Choroid plexus epithelial cell (primary cell): ENCODE measurements at regions not wholly inside any gene's neighbourhood (a gene's known extent, or its start where the extent isn't known, plus 50 kb on each side); places are given as distances from the start of the nearest gene placed in this dataset.
A peak's percentile ranks its signal among the peaks of the same experiment; 100 is the strongest.

ENCODE experiments used
- DNase-seq: peaks from one replicate; pipeline ENCODE4 v3.0.0-alpha.2; 2010; ENCODE audit warnings: low read depth
- H3K4me3 ChIP-seq: 2 replicates; pipeline ENCODE4 v1.5.1; 2011; ENCODE audit warnings: low read depth, mild to moderate bottlenecking, control low read depth, low read length, moderate library complexity
- TF ChIP-seq, protein P1 (sequence below): conservative IDR thresholded peaks from 2 replicates; pipeline ENCODE4 v1.5.1; 2011; ENCODE audit warnings: low read depth, mild to moderate bottlenecking, control low read depth, inconsistent platforms, low read length, moderate library complexity

DNA sequence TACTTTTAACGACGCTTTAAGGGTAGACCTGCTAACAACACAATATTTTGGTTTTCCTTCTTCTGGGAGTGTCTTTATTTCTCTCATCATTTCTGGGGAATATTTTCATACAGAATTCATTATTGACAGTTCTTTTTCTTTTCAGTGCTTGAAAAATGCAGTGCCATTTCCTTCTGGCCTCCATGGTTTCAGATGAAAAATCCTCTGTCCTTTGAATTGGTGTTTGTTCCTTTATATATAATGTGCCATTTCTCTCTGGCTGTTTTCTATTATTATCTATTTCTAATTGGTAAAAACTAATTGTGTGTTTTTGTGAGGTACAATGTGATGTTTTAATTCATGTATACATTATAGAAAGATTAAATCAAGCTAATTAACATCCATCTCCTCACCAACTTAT is 194.3 kb upstream of the S1PR3 start:
- TF ChIP-seq, protein P1, sequence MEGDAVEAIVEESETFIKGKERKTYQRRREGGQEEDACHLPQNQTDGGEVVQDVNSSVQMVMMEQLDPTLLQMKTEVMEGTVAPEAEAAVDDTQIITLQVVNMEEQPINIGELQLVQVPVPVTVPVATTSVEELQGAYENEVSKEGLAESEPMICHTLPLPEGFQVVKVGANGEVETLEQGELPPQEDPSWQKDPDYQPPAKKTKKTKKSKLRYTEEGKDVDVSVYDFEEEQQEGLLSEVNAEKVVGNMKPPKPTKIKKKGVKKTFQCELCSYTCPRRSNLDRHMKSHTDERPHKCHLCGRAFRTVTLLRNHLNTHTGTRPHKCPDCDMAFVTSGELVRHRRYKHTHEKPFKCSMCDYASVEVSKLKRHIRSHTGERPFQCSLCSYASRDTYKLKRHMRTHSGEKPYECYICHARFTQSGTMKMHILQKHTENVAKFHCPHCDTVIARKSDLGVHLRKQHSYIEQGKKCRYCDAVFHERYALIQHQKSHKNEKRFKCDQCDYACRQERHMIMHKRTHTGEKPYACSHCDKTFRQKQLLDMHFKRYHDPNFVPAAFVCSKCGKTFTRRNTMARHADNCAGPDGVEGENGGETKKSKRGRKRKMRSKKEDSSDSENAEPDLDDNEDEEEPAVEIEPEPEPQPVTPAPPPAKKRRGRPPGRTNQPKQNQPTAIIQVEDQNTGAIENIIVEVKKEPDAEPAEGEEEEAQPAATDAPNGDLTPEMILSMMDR: no peak
- DNase-seq: no peak
- H3K4me3 ChIP-seq: no peak overlapping the region

- TF ChIP-seq, protein P1: no peak
- no peak overlapping the region for H3K4me3 ChIP-seq
- DNase-seq: no peak
Measured at GRCh38 chr9:88798476-88798875, 192.8 kb upstream of the S1PR3 start.

DNA sequence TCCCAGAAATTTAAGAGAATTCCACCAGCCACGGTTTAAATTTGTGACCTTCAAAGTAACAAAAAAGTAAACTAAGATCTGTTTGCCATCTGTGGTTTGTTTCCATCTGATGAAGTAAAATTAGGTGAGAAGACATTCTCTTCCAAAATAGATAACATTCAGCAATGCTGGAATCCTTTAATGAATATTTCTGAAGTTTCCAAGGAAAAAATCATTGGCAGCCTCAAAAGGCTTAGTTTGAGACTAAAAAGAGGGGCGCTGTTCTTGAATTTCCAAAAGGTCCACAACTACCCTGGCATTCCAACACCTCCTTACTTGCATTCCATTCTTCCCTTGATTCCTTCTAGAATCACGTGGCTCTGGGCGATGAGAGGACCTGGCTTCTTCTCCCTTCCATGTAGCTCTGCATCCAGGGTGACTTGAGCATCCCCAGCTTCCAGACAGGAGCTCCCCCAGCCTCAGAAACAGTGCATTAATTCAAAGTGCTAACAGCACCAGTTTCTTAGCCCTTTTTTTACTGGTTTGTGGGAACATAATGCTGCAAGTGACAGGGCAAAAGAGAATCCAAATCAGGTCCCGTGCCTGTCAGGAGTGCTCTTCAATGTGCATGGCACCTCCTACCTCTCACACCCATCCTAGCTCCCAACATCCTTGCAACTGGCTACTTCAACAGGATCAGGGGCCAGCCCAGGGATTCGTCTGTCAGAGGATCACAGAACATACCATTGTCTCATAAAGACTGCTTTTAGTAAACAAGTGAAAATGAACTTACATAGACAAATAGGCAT is 191.5 kb upstream of the S1PR3 start:
- TF ChIP-seq, protein P1: no peak
- no peak overlapping the region for H3K4me3 ChIP-seq
- no peak for DNase-seq

GRCh38 chr9:88800329-88800682 is 191.0 kb upstream of the S1PR3 start:
- H3K4me3 ChIP-seq: no peak overlapping the region
- no peak for DNase-seq
- TF ChIP-seq, protein P1: no peak

DNA sequence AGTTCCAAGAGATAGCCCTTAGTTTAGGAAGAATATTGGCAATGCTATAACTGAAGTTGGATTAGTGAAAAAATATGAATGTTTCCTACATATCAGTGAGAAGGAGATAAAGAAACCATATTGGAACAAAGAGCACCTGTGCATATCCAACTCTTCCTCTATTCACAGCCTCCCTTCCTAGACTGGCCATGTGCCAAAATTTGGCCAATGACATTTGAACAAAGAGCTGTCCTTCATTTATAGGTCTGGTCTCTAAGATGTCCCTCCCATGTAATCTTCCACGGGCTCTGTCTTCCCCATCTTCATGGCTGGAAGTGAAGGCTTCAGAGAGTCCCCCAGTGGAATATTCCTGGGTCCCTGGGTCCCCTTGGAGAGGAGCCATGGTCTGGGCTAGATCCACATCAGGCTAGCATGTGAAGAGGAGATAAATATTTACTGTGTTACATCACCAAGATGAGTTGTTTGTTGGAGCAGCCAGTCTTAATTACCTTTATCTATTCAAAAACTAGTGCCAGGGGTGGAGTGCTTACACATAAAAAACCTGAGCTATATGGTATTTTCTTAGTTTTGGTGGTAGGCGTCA is 190.0 kb upstream of the S1PR3 start:
- no peak for DNase-seq
- H3K4me3 ChIP-seq: no peak overlapping the region
- TF ChIP-seq, protein P1: no peak

DNA sequence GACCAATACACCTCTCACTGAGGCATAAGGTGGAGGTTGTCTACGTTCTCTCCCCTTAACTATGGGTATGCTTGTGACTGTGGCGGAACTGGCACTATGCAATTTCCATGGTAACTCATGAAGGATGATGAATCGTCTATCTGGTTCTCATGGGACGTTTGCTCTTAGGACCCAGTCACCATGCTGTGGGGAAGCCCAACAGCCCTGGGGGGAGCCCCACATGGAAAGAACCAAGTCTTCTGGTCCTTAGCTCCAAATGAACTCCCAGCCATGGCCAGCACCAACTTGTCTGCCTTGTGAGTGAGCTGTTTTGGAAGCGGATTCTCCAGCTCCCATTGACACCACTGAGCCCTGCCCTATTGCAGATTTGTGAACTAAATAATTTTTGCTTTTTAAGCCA is 188.7 kb upstream of the S1PR3 start:
- no peak for DNase-seq
- TF ChIP-seq, protein P1: no peak
- H3K4me3 ChIP-seq: no peak overlapping the region

DNA sequence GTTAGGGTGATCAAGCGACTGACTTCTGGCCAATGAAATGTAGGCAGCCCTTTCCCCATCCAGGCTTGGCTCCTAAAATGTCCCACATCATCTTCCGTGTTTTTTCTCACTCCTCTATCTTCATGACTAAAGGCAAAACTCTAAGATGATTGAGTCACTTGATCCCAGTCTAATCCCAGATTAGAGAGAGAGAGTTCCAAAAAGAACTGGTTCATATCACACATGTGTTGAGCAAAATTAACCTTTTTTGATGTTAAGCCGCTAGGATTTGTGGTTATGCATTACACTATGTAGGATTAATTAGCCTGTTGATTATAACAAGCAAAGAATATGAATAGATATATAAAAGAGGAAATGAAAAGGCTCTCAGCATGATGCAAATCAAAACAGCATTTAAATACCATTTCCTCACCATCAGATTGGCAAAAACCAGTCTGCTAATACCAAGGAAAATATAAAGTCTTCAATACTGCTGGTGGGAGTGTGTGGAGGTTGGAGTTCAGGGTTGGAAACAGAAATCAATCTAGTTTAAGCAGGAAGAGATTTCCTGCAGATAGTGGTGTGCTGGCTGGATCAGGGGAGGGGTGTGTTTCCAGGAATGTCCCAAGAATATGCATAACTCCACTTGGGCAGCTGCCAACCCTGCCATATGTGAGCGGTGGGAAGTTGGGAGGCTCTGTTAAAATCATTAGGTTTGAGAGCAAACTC is 187.6 kb upstream of the S1PR3 start:
- TF ChIP-seq, protein P1: no peak
- peak; percentile 45 for DNase-seq
- no peak overlapping the region for H3K4me3 ChIP-seq
